Neural cell (in vitro differentiated cells): ENCODE measurements at regions not wholly inside any gene's neighbourhood (a gene's known extent, or its start where the extent isn't known, plus 50 kb on each side); places are given as distances from the start of the nearest gene placed in this dataset.

ENCODE experiments used
- H2AFZ ChIP-seq: fragments of 200-600, 300-800 bp; sonication (generic), shearing (Covaris generic); 2 replicates; pipeline ENCODE4 v1.6.0; 2014; ENCODE audit warnings: low read depth, mild to moderate bottlenecking, antibody characterized with exemption, low read length, moderate library complexity
- H3F3A ChIP-seq: fragments of 200-600 bp; shearing (Covaris generic); 2 replicates; pipeline ENCODE4 v1.6.1; 2016; ENCODE audit warnings: mild to moderate bottlenecking, moderate library complexity, mixed read lengths, antibody characterized with exemption, low read length; ENCODE audit not compliant: insufficient read depth, poor library complexity, severe bottlenecking
- H3K27ac ChIP-seq: fragments of 200-600, 300-800 bp; sonication (generic), shearing (Covaris generic); 2 replicates; pipeline ENCODE4 v1.5.1; 2014; ENCODE audit warnings: mild to moderate bottlenecking, low read length, moderate library complexity
- H3K27me3 ChIP-seq: fragments of 300-800, 200-600 bp; sonication (generic), shearing (Covaris generic); 2 replicates; pipeline ENCODE4 v1.6.0; 2014; ENCODE audit warnings: mild to moderate bottlenecking, low read depth, low read length, moderate library complexity; ENCODE audit not compliant: insufficient read depth
- H3K36me3 ChIP-seq: fragments of 300-800, 200-600 bp; sonication (generic), shearing (Covaris generic); 2 replicates; pipeline ENCODE4 v1.5.1; 2014; ENCODE audit warnings: mild to moderate bottlenecking, antibody characterized with exemption, low read length, moderate library complexity; ENCODE audit not compliant: insufficient read depth
- H3K4me2 ChIP-seq: fragments of 300-800, 200-600 bp; sonication (generic), shearing (Covaris generic); 2 replicates; pipeline ENCODE4 v1.6.0; 2014; ENCODE audit warnings: mild to moderate bottlenecking, low read length
- H3K4me3 ChIP-seq: fragments of 300-800, 200-600 bp; sonication (generic), shearing (Covaris generic); 2 replicates; pipeline ENCODE4 v1.5.1; 2014; ENCODE audit warnings: mild to moderate bottlenecking, low read length, moderate library complexity
- H3K79me2 ChIP-seq: fragments of 200-600 bp; shearing (Covaris generic); replicated peaks from 2 replicates; pipeline ENCODE4 v1.6.0; 2014; ENCODE audit warnings: mild to moderate bottlenecking, low read length, moderate library complexity; ENCODE audit not compliant: insufficient read depth
- H3K9ac ChIP-seq: fragments of 300-800, 200-600 bp; sonication (generic), shearing (Covaris generic); 2 replicates; pipeline ENCODE4 v1.6.1; 2016; ENCODE audit warnings: mild to moderate bottlenecking, low read length, mixed read lengths
- H3K9me2 ChIP-seq: fragments of 200-600 bp; shearing (Covaris generic); 2 replicates; pipeline ENCODE4 v1.6.1; 2016; ENCODE audit warnings: mild to moderate bottlenecking, low read length, mixed read lengths; ENCODE audit not compliant: insufficient read depth
- H3K9me3 ChIP-seq: fragments of 200-600, 300-800 bp; sonication (generic), shearing (Covaris generic); 2 replicates; pipeline ENCODE4 v1.6.1; 2016; ENCODE audit warnings: mild to moderate bottlenecking, mixed run types, low read length, moderate library complexity, mixed read lengths
- H4K20me1 ChIP-seq: fragments of 200-600 bp; shearing (Covaris generic); 2 replicates; pipeline ENCODE4 v1.6.1; 2016; ENCODE audit warnings: mild to moderate bottlenecking, mixed run types; ENCODE audit not compliant: insufficient read depth
- EP300 ChIP-seq: fragments of 450-650 bp; conservative IDR thresholded peaks from 2 replicates; pipeline ENCODE4 v1.6.1; 2014; ENCODE audit warnings: antibody characterized with exemption, mild to moderate bottlenecking, moderate library complexity; ENCODE audit not compliant: poor library complexity, severe bottlenecking
- EZH2 ChIP-seq: fragments of 200-600, 300-800 bp; shearing (Covaris generic), sonication (generic); IDR thresholded peaks from 2 replicates; pipeline ENCODE4 v1.6.1; 2014; ENCODE audit warnings: antibody characterized with exemption, low read length, borderline replicate concordance, mild to moderate bottlenecking; ENCODE audit not compliant: insufficient read depth, poor library complexity, severe bottlenecking
- MXI1 ChIP-seq: fragments of 450-650 bp; conservative IDR thresholded peaks from 2 replicates; pipeline ENCODE4 v1.6.1; 2014; ENCODE audit warnings: antibody characterized with exemption, mild to moderate bottlenecking; ENCODE audit not compliant: poor library complexity, severe bottlenecking
- POLR2AphosphoS5 ChIP-seq: IDR thresholded peaks from 2 replicates; pipeline ENCODE4 v1.6.1; 2012
- RAD21 ChIP-seq: fragments of 450-650 bp; conservative IDR thresholded peaks from 2 replicates; pipeline ENCODE4 v1.6.1; 2014; ENCODE audit warnings: antibody characterized with exemption, mild to moderate bottlenecking, moderate library complexity
- SMC3 ChIP-seq: fragments of 450-650 bp; conservative IDR thresholded peaks from 2 replicates; pipeline ENCODE4 v1.6.1; 2014; ENCODE audit warnings: antibody characterized with exemption, mild to moderate bottlenecking, moderate library complexity; ENCODE audit not compliant: poor library complexity
- TAF1 ChIP-seq: IDR thresholded peaks from 2 replicates; pipeline ENCODE4 v1.6.1; 2012; ENCODE audit warnings: low read depth
- TF ChIP-seq, protein P1 (sequence below): IDR thresholded peaks from 2 replicates; pipeline ENCODE4 v1.6.1; 2012; ENCODE audit warnings: borderline replicate concordance
- TF ChIP-seq, protein P2 (sequence below): fragments of 450-650 bp; IDR thresholded peaks from 2 replicates; pipeline ENCODE4 v1.5.1; 2014; ENCODE audit warnings: antibody characterized with exemption, mild to moderate bottlenecking, moderate library complexity; ENCODE audit not compliant: poor library complexity, severe bottlenecking

DNA sequence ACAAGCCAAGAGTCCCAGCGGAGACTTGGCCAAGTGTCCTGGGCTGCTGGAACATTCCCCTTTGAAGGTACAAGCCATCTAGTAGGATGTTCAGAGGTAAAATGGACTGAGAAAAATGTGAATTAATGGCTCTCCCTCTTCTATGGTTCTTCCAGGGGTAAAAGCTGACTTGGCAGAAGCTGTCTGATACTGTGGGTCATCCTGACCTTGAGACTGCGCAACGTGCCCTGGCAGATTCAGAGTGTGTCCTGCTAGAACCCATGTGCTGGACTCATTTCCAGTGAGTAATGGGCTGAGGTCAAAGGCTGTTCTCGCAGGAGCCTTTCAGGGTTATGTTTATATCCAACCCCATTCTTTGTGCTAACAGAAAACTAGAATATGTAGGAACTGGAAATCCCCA, 423.0 kb upstream of the CD180 start:
- Histone ChIP-seq H3K27me3 (no peaks in the 10 kb centered on the region), H3K9me2 (no peaks in the 10 kb centered on the region), H2AFZ (no peak overlapping the region), H4K20me1 (no peaks in the 10 kb centered on the region), H3K9me3 (no peaks in the 10 kb centered on the region), H3K27ac (no peak overlapping the region), H3K9ac (no peak overlapping the region), H3K4me3 (no peak overlapping the region), H3K36me3 (no peaks in the 10 kb centered on the region), H3F3A (no peaks in the 10 kb centered on the region), H3K79me2 (no peaks in the 10 kb centered on the region), H3K4me2 (no peak overlapping the region)
- TF ChIP-seq EZH2 (no peak), SMC3 (no peak)
- TF ChIP-seq, protein P1, sequence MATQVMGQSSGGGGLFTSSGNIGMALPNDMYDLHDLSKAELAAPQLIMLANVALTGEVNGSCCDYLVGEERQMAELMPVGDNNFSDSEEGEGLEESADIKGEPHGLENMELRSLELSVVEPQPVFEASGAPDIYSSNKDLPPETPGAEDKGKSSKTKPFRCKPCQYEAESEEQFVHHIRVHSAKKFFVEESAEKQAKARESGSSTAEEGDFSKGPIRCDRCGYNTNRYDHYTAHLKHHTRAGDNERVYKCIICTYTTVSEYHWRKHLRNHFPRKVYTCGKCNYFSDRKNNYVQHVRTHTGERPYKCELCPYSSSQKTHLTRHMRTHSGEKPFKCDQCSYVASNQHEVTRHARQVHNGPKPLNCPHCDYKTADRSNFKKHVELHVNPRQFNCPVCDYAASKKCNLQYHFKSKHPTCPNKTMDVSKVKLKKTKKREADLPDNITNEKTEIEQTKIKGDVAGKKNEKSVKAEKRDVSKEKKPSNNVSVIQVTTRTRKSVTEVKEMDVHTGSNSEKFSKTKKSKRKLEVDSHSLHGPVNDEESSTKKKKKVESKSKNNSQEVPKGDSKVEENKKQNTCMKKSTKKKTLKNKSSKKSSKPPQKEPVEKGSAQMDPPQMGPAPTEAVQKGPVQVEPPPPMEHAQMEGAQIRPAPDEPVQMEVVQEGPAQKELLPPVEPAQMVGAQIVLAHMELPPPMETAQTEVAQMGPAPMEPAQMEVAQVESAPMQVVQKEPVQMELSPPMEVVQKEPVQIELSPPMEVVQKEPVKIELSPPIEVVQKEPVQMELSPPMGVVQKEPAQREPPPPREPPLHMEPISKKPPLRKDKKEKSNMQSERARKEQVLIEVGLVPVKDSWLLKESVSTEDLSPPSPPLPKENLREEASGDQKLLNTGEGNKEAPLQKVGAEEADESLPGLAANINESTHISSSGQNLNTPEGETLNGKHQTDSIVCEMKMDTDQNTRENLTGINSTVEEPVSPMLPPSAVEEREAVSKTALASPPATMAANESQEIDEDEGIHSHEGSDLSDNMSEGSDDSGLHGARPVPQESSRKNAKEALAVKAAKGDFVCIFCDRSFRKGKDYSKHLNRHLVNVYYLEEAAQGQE = no peak

DNA sequence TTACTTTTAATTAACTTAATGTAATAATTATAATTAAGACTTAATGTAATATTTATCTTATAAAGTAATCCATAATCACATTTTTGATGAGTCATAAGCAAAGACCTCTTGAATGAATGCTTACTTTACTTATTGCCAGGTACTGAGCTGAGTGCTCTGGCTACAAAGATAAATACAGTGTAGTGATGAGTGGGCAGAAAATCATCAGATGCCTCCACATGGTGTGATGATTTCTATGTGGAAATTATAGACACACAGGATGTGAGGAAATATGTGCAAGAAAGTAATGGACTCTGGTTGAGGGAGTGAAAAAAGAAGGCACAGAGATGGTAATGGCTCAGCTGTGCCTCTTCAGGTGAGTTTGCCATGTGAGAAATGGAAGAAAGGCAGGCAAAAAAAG, 422.6 kb upstream of the CD180 start:
- H3F3A ChIP-seq = no peaks in the 10 kb centered on the region
- H4K20me1 ChIP-seq = no peaks in the 10 kb centered on the region
- H3K9me2 ChIP-seq = no peaks in the 10 kb centered on the region
- H3K79me2 ChIP-seq = no peaks in the 10 kb centered on the region
- no peak overlapping the region for H3K9ac ChIP-seq
- no peaks in the 10 kb centered on the region for H3K27me3 ChIP-seq
- no peak overlapping the region for H3K4me2 ChIP-seq
- H3K27ac ChIP-seq = no peak overlapping the region
- H2AFZ ChIP-seq = no peak overlapping the region
- no peaks in the 10 kb centered on the region for H3K9me3 ChIP-seq
- TF ChIP-seq, protein P1 = no peak
- peak; percentile 72 for TF ChIP-seq POLR2AphosphoS5
- no peak overlapping the region for H3K4me3 ChIP-seq
- H3K36me3 ChIP-seq = no peaks in the 10 kb centered on the region

DNA sequence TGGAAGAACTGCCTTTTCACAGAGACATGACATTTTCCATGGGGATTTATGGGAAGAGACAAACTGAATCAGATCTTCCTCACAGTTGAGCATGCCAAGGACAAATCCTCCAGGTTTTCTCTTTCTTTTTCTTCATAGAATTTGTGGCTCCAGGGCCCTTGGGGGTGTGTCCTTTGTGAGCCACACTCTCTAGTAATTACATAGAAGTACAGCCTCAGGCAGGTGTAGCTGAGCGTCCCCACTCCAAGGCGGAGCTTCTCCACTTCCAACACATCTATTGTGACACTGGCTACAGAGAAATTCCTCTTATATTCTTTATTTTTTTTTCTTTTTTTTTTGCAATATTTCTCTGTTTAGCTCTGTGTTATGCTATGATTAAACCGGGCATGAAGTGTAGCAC, 420.5 kb upstream of the CD180 start:
- Histone ChIP-seq H3F3A (no peaks in the 10 kb centered on the region), H3K4me2 (no peak overlapping the region), H3K9me3 (no peaks in the 10 kb centered on the region), H2AFZ (no peak overlapping the region), H3K27me3 (no peaks in the 10 kb centered on the region), H4K20me1 (no peaks in the 10 kb centered on the region), H3K9me2 (no peaks in the 10 kb centered on the region), H3K36me3 (no peaks in the 10 kb centered on the region), H3K27ac (no peak overlapping the region), H3K9ac (no peak overlapping the region), H3K4me3 (no peak overlapping the region), H3K79me2 (no peaks in the 10 kb centered on the region)
- no peak for TF ChIP-seq MXI1
- TF ChIP-seq, protein P1 = no peak
- no peak for TF ChIP-seq TAF1
- TF ChIP-seq EZH2 = no peak
- no peak for TF ChIP-seq SMC3
- TF ChIP-seq, protein P2, sequence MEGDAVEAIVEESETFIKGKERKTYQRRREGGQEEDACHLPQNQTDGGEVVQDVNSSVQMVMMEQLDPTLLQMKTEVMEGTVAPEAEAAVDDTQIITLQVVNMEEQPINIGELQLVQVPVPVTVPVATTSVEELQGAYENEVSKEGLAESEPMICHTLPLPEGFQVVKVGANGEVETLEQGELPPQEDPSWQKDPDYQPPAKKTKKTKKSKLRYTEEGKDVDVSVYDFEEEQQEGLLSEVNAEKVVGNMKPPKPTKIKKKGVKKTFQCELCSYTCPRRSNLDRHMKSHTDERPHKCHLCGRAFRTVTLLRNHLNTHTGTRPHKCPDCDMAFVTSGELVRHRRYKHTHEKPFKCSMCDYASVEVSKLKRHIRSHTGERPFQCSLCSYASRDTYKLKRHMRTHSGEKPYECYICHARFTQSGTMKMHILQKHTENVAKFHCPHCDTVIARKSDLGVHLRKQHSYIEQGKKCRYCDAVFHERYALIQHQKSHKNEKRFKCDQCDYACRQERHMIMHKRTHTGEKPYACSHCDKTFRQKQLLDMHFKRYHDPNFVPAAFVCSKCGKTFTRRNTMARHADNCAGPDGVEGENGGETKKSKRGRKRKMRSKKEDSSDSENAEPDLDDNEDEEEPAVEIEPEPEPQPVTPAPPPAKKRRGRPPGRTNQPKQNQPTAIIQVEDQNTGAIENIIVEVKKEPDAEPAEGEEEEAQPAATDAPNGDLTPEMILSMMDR = no peak
- TF ChIP-seq EP300 = no peak
- no peak for TF ChIP-seq RAD21
- no peak for TF ChIP-seq POLR2AphosphoS5
